NCI-H748 (cell line): ENCODE measurements at regions not wholly inside any gene's neighbourhood (a gene's known extent, or its start where the extent isn't known, plus 50 kb on each side); places are given as distances from the start of the nearest gene placed in this dataset.
"Not testable (repeated sequence)": the region's sequence is repeated elsewhere in the genome, so short reads cannot be mapped to it uniquely, and the experiment has no call there.

Source experiments
- DNase-seq: peaks from one replicate; lab custom pipeline; 2025; ENCODE audit not compliant: unreplicated experiment; lab: John Stamatoyannopoulos, UW

DNA sequence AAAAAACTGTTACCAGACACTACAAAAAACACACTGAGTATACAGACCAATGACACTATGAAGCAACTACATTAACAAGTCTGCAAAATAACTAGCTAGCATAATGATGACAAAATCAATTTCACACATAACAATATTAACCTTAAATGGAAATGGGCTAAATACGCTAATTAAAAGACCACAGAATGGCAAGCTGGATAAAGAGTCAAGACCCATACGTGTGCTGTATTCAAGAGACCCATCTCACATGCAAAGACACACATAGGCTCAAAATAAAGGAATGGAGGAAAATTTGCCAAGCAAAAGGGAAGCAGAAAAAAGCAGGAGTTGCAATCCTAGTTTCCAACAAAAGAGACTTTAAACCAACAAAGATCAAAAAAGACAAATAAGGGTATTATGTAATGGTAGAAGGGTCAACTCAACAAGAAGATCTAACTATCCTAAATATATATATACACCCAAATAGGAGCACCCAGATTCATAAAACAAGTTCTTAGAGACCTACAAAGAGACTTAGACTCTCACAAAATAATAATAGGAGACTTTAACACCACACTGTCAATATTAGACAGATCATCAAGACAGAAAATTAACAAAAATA is 158.6 kb downstream of the ALDH8A1 start:
- DNase-seq, result not testable (repeated sequence)

DNA sequence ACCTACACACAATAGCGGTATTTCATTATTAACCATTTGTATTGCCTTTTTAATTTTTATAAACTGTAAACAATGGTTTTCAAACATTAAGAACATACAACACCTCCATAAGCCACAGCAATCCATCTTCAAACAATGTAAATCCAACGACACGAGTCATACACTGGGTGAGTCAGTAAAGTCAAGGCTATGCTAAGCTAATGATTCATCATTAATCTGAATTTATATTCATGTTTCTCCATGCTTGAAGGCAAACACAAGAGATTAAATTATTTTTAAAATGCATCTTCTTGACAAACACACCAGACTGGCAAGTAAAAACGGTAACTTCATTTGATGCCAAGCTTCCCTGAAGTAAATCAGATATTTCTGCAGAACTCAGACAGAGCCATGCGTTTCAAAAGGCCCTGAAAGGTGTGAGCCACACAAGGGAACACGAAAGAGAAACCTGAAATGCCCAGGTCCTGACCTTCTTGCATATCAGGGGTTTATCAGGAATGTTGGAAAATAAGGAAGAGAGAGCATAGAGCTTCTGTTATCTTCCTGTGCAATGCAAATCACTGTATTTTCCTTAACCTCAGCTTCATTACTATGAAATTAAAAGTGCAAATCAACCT is 162.5 kb downstream of the ALDH8A1 start:
- DNase-seq, result no peak

DNA sequence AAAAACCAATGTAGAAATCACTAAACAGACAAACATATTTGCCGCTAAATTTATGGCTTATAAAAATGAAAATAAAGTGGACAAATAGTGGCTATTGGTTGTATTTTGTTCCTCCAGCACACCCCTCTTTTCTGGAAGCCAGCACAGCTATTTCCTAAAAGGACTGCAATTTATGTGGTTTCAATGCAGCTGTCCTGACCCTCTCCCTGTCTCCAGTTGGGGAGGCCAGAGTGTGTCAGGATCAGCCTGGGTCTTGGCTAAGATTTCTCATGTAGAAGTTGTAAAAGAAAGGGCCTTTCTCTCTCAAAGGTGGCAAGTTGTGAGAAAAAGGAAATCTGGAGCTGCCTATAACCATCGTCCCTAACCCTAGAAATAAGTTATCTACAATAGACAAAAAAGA is 165.6 kb downstream of the ALDH8A1 start:
- no peak for DNase-seq

- no peak for DNase-seq
Observed at GRCh38 chr6:134778431-134778830, 171.5 kb downstream of the ALDH8A1 start.

DNA sequence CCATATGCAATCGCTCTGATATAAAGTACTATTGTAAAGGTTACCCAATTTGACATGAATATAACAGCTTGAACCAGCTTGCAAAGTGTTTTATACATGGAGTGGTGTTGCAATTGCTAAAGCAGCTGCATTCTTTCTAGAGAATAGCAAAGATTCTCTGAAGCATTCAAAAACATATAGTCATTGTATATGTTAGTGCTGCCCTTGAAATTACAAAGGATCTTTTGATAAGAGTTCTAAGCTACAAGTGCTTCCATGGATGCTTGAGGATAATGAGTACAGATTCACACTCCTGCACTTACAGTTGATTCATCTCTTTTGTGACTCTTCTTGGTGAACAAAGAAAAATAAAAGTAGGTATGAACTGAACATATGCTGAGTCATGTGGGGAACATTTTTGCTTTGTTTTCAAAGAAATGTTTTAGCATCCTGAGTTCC is 175.7 kb downstream of the ALDH8A1 start:
- no peak for DNase-seq

DNA sequence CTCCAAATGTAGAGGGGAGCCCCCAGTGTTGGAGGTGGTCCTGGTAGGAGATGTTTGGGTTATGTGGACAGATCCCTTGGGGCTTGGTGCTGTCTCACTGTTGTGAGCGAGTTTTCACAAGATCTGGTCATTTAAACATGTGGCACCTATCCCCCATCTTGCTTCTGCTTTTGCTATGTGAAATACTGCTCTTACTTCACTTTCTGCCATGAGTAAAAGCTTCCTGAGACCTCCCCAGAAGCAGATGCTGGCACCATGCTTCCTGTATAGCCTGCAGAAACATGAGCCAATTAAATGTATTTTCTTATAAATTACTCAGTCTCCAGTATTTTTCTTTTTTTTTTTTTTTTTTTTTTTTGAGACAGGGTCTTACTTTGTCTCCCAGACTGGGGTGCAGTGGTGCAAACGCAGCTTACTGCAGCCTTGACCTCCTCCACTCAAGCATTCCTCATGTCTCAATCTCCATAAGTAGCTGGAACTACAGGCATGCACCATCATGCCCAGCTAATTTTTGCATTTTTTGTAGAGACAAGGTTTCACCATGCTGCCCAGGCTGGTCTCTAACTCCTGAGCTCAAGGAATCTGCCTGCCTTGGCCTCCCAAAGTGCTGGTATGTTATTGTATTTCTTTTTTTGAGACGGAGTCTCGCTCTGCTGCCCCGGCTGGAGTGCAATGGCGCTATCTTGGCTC is 177.1 kb downstream of the ALDH8A1 start:
- no peak for DNase-seq

DNA sequence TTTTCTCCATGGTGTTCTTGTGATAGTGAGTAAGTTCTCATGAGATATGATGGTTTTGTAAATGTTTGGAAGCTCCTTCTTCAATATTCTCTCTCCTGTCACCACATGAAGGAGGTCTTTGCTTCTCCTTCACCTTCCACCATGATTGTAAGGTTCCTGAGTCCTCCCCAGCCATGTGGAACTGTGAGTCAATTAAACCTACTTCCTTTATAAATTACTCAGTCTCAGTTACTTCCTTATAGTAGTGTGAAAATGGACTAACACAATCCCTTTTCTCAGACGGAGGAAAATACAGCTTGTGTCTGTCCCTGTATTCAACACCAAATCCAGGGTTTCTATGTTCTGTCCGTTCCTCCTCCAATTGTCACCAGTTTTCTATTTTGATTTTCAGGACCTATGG is 181.0 kb downstream of the ALDH8A1 start:
- no peak for DNase-seq

DNA sequence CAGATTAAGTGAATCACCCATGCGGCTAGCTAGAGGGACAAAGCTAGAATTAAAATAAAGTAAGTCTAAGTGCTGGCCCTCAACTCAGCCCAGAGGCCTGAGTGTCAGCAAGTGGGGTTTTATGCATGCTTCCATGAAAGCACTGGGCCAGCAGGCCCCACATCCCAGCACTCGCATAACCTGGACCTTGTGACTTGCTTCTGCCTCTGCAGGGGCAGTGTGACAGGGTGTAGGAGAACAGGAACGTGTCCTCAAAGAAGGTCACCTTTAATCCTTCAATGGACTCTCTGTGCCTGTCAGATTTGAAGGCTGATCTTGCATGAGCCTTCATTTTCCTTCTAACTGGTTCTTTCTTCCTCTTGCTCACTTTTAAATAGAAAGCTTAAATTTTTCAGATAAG is 183.4 kb downstream of the ALDH8A1 start:
- DNase-seq, result no peak

DNA sequence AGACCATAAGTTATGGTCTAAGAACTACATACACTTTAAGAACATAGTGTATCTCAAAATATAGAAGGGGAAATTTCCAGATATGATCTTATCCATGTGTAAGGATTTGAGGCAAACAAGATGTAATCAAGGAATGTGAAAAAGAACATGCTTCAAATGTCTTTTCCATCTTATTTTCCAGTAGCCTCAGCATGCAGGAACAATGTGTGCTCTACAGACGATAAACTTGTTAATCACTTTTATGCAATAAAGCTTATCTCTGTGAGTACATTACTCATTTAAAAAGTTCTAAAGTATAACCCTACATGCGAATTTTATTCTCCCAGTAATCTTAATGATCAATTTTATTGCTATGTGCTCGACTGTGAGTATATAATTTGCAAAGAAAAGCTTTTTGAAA is 185.2 kb downstream of the ALDH8A1 start:
- no peak for DNase-seq

DNA sequence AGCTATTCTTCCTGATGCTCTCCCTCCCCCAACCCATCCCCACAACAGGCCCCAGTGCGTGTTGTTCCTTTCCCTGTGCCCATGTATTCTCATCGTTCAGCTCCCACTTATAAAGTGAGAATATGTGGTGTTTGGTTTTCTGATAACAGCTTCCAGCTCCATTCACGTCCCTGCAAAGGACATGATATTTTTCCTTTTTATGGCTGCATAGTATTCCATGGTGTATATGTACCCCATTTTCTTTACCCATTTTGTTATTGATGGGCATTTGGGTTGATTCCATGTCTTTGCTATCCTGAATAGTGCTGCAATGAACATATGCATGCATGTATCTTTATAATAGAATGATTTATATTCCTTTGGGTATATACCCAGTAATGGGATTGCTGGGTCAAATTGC is 186.3 kb downstream of the ALDH8A1 start:
- not testable (repeated sequence) for DNase-seq

DNA sequence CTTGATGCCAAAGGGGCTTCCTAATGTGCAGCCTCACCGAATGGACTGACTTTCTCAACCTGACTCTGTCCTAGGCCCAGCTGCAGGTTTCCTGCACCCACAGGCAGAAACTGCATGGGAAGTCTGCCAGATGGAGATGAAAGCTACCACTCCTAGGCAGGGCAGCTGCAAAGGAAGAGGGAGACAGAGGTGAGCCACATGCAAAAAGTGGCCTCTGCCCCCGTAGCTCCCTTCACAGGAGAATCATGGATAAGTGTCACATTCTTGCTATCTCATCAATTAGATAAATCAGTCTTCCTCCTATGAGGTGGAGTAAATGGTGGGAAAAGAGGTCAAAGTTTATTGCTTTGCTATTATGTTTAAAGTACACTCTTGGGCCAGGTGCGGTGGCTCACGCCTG is 191.3 kb downstream of the ALDH8A1 start:
- no peak for DNase-seq

- DNase-seq, result no peak
Observed at GRCh38 chr6:134757911-134758361, 192.0 kb downstream of the ALDH8A1 start.

GRCh38 chr6:134756374-134757025 is 193.4 kb downstream of the ALDH8A1 start:
- no peak for DNase-seq

DNA sequence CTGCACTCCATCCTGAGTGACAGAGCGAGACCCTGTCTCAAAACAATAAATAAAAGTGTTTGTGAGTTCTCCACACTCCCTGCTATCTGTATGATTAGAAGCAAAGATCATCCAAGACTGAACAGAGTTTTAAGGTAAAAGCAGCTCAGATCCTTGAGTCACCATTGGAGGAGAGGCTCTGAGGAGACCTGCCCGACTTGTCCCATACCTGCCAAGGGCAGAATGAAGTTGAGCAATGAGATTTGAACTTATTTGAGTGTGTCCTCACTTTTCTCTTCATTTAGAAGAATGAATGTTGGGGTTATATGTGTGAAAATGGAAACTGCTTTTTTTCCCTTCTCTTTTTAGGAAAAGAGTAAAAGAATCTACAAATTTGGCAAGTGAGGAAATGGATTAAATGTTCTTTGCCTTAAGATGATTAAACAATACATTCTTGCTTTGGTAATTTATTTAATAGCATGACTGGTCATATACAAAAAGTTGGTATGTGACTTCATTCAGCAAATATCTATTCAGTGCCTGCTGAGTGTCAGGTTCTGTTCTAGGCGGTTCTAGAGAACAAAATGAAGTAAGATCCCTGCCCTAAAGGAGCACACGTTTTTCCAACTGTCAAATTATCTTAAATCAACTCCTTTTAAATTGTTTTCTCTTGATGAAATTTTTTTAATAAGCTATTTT is 195.7 kb downstream of the ALDH8A1 start:
- no peak for DNase-seq

DNA sequence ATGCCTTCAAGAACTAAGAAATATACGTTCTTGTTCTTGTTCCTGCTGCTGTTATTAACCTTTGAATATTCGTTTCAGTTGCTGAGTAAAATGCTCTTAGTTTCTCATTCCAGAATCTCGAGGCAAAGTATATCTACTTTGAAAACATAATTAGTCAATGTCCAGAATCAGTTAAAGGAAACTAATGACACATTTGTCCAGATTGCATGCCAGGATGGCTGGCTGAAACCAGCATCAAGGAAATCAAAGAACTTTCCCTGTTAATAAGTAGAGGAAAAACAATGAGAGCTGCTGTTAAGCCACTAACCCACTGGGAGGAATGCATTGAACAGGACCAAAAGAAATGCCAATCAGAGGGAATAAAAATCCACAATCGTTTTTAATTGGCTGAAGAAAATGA is 196.9 kb downstream of the ALDH8A1 start:
- no peak for DNase-seq

DNA sequence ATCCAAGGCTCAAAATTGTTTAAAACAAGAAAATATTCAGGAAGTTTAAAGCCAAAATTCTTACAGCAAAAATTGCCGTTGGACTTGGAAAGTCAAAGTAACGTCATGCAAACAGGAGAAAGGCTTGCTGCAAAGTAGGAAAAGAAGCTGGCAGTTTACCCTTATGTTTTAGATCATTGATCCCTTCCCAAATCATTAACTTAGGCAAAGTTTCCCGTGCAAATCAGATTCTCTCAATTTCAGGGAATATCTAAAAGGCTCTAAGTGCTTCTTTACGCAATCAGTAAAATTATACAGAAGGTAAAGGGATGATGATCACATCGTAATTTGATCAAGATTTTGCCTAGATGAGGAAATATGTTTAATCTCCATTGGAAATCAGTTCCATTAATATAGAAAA is 197.5 kb downstream of the ALDH8A1 start:
- no peak for DNase-seq

DNA sequence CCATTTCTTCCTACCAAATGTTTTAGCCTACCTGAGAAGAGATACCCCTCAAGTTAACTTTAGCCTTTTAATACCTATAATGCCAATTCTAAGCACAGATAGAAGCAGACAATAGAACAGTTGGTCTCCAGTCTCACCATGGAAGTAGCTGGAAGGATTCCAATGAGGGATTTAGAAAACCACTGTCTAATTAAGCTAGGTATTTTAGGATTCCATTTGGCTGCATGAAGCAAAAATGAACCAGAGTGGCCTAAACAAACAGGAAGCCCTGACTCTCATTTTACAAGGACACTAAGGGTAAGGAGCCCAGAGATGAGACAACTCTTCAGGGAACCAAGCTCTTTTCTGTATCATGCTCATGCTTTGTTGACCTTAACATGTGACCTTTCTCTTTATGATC is 199.2 kb downstream of the ALDH8A1 start:
- peak; percentile 7 for DNase-seq

DNA sequence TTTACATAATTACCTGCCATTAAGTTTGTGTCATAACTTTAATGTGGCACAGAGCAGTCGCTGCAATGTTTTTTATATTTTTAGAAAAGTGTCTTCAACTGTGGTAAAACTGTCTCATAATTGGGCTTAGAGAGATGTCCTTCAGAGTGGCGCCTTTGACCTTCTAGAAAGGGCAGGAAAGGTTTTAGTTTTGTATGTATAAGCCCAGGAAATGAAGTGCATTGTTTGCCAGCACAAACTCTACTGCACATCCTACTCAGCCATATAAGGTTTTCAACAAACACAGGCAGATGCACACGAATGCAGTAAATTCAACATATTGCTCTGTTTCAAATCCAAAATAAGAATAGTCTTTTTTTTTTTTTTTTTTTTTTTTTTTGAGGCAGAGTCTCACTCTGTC is 201.4 kb downstream of the ALDH8A1 start:
- DNase-seq, result no peak

DNA sequence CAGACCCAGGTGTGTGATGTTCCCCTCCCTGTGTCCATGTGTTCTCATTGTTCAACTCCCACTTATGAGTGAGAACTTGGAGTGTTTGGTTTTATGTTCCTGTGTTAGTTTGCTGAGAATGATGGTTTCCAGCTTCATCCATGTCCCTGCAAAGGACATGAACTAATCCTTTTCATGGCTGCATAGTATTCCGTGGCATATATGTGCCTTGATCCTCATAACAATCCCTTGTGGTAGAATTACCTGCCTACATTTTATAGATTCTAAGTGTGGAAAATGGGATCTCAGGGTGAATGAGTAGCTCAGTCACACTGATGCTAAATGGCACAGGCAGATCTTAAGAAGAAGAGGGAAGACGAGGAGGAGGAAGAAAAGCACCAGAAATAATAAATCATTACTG is 202.7 kb downstream of the ALDH8A1 start:
- DNase-seq, result not testable (repeated sequence)

DNA sequence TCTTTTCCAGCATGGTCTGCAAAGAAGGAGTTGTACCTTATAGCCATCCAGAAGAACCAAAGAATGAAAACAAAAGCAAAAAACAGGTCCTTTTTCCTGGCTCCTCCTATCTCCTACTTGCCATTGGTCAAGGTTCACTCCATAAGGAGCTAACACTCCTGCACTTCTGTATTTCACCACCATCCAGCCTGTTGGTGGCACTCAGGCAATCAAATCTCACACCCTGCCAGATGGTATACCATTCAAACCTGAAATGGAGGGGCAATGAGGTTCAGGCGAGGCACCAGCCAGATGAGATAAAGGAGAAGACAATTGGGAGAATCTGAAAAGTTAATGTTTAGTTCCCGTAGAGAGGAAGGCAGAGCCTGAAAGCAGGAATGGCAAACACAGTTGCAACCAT is 203.8 kb downstream of the ALDH8A1 start:
- no peak for DNase-seq

DNA sequence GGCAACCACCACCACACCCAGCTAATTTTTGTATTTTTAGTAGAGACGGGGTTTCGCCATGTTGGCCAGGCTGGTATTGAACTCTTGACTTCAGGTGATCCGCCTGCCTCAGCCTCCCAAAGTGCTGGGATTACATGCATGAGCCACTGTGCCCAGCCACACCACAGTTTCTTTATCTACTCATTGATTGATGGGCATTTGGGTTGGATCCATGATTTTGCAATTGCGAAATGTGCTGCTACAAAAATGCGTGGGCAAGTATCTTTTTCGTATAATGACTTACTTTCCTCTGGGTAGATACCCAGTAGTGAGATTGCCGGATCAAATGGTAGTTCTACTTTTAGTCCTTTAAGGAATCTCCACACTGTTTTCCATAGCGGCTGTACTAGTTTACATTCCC is 204.7 kb downstream of the ALDH8A1 start:
- DNase-seq, result not testable (repeated sequence)
